ENCODE measurements at regions not wholly inside any gene's neighbourhood (a gene's known extent, or its start where the extent isn't known, plus 50 kb on each side); places are given as distances from the start of the nearest gene placed in this dataset. TPM values are rescaled to one million over a fixed set of nuclear protein-coding genes. Genes with fewer than 3 reads are reported as not detected.

Small RNA genes lying in the stretch of these regions (microRNA-seq; reads per million reads assigned to microRNA genes)
- gene MIR5186, result not detected

Small RNA genes lying in the stretch of these regions (small RNA-seq; reads per million reads assigned to genes)
- 0 reads per million in 3 experiments for gene MIR5186 (ENCODE audit: insufficient read depth in 2 of 3, insufficient read length in 3 of 3, low read depth in 2 of 3, low replicate concordance in 1 of 3)

Data from HepG2 (cell line).